ENCODE measurements at regions not wholly inside any gene's neighbourhood (a gene's known extent, or its start where the extent isn't known, plus 50 kb on each side); places are given as distances from the start of the nearest gene placed in this dataset.

DNA sequence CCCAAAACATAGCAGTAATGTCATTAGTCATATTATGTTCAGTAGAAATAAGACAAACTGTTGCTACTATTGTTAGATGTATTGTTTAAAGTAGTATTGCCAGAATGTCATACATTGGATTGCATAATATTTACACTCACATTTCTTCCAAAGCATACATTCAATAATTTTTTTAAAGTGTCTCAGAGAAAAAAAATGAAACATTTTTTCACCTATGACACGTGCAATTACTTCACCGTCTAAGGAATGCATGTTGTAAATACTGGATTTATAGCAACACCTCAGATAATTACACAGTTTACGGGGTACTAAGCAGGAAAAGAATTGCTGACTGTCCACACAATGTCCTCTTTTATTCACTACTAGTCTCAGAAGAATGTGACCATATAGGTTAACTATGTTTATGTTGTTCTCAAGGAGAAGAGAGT is 162.1 kb downstream of the PCDH18 start:
- TF ChIP-seq, protein P1, sequence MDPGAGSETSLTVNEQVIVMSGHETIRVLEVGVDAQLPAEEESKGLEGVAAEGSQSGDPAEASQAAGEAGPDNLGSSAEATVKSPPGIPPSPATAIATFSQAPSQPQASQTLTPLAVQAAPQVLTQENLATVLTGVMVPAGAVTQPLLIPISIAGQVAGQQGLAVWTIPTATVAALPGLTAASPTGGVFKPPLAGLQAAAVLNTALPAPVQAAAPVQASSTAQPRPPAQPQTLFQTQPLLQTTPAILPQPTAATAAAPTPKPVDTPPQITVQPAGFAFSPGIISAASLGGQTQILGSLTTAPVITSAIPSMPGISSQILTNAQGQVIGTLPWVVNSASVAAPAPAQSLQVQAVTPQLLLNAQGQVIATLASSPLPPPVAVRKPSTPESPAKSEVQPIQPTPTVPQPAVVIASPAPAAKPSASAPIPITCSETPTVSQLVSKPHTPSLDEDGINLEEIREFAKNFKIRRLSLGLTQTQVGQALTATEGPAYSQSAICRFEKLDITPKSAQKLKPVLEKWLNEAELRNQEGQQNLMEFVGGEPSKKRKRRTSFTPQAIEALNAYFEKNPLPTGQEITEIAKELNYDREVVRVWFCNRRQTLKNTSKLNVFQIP (CRISPR knock-in tag; IDR thresholded peaks at IDR 0.05; ENCODE audit: borderline replicate concordance, low read depth) = no peak
- TF ChIP-seq, protein P2, sequence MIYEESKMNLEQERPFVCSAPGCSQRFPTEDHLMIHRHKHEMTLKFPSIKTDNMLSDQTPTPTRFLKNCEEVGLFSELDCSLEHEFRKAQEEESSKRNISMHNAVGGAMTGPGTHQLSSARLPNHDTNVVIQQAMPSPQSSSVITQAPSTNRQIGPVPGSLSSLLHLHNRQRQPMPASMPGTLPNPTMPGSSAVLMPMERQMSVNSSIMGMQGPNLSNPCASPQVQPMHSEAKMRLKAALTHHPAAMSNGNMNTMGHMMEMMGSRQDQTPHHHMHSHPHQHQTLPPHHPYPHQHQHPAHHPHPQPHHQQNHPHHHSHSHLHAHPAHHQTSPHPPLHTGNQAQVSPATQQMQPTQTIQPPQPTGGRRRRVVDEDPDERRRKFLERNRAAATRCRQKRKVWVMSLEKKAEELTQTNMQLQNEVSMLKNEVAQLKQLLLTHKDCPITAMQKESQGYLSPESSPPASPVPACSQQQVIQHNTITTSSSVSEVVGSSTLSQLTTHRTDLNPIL (CRISPR knock-in tag; IDR thresholded peaks at IDR 0.05; ENCODE audit: low read depth) = no peak
- TF ChIP-seq, protein P3, sequence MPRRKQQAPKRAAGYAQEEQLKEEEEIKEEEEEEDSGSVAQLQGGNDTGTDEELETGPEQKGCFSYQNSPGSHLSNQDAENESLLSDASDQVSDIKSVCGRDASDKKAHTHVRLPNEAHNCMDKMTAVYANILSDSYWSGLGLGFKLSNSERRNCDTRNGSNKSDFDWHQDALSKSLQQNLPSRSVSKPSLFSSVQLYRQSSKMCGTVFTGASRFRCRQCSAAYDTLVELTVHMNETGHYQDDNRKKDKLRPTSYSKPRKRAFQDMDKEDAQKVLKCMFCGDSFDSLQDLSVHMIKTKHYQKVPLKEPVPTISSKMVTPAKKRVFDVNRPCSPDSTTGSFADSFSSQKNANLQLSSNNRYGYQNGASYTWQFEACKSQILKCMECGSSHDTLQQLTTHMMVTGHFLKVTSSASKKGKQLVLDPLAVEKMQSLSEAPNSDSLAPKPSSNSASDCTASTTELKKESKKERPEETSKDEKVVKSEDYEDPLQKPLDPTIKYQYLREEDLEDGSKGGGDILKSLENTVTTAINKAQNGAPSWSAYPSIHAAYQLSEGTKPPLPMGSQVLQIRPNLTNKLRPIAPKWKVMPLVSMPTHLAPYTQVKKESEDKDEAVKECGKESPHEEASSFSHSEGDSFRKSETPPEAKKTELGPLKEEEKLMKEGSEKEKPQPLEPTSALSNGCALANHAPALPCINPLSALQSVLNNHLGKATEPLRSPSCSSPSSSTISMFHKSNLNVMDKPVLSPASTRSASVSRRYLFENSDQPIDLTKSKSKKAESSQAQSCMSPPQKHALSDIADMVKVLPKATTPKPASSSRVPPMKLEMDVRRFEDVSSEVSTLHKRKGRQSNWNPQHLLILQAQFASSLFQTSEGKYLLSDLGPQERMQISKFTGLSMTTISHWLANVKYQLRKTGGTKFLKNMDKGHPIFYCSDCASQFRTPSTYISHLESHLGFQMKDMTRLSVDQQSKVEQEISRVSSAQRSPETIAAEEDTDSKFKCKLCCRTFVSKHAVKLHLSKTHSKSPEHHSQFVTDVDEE (CRISPR knock-in tag; IDR thresholded peaks at IDR 0.05) = no peak
- no peak for TF ChIP-seq CSDC2 (CRISPR knock-in tag; IDR thresholded peaks at IDR 0.05)

Measured in SK-N-SH treated with all-trans-retinoic acid at 6 μM for 48 hours (cell line).